Activated B cell treated with CpG ODN at 0.5 μM for 24 hours (primary cell): ENCODE measurements at regions not wholly inside any gene's neighbourhood (a gene's known extent, or its start where the extent isn't known, plus 50 kb on each side); places are given as distances from the start of the nearest gene placed in this dataset.

Experiments used
- ATAC-seq: fragments of 200-7000 bp; cut with Tn5 transposase; one replicate; pipeline ENCODE4 v1.10.0; 2021; ENCODE audit warnings: low read depth, mild to moderate bottlenecking, moderate library complexity
- CTCF ChIA-PET: fragments of 350-600 bp; sonication (Branson Sonifier 250); formaldehyde crosslinking; loops from one replicate; lab custom pipeline; 2021; ENCODE audit warnings: antibody characterized with exemption; lab: Charles Lee
- POLR2A ChIA-PET: fragments of 350-600 bp; sonication (Branson Sonifier 250); formaldehyde crosslinking; loops from one replicate; lab custom pipeline; 2021; ENCODE audit warnings: antibody characterized with exemption; lab: Charles Lee
- DNase-seq: peaks from one replicate; pipeline ENCODE4 v3.0.0; 2022
- H3K27ac Mint-ChIP-seq: one replicate; pipeline ENCODE4 v1.8.0; 2020; ENCODE audit warnings: mixed read lengths
- H3K27me3 Mint-ChIP-seq: one replicate; pipeline ENCODE4 v1.8.0; 2021; ENCODE audit warnings: mixed read lengths
- H3K36me3 Mint-ChIP-seq: one replicate; pipeline ENCODE4 v1.8.0; 2021; ENCODE audit warnings: low read depth, mixed read lengths
- H3K4me1 Mint-ChIP-seq: one replicate; pipeline ENCODE4 v1.8.0; 2021; ENCODE audit warnings: mixed read lengths
- H3K4me3 Mint-ChIP-seq: one replicate; pipeline ENCODE4 v1.8.0; 2020; ENCODE audit warnings: mild to moderate bottlenecking, mixed read lengths
- H3K9me3 Mint-ChIP-seq: one replicate; pipeline ENCODE4 v1.8.0; 2020; ENCODE audit warnings: mixed read lengths
- intact Hi-C: fragments of 100-400 bp; cut with micrococcal nuclease; formaldehyde crosslinking; loops from one replicate; pipeline ENCODE4 v1.15.1; 2024
- TF ChIP-seq, protein P1 (sequence below): fragments of 200-600 bp; IDR thresholded peaks from one replicate; pipeline ENCODE4 v1.8.0; 2022; ENCODE audit warnings: antibody characterized with exemption, mild to moderate bottlenecking

DNA sequence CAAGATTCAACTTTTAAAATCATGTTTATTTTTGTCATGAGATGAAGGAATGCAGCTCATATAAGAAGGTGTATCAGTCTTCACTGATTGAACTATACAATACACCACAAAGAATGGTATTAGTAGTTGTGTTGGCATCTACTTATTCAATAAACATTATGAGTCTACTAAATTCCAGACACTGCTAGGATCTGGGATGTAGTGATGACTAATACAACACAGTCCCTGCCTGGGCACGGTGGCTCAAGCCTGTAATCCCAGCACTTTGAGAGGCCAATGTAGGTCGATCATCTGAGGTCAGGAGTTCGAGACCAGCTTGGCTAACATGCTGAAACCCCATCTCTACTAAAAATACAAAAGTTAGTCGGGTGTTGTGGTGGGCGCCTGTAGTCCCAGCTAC is 171.4 kb upstream of the NFIB start:
- ATAC-seq, result no peak
- H3K27me3 Mint-ChIP-seq, result no peaks in the 10 kb centered on the region
- intact Hi-C loops, result no loop called here
- H3K36me3 Mint-ChIP-seq, result no peaks in the 10 kb centered on the region
- ChIA-PET CTCF (no interaction called here), POLR2A (no interaction called here)
- H3K4me1 Mint-ChIP-seq, result no peaks in the 10 kb centered on the region
- no peak overlapping the region for H3K4me3 Mint-ChIP-seq
- TF ChIP-seq, protein P1, sequence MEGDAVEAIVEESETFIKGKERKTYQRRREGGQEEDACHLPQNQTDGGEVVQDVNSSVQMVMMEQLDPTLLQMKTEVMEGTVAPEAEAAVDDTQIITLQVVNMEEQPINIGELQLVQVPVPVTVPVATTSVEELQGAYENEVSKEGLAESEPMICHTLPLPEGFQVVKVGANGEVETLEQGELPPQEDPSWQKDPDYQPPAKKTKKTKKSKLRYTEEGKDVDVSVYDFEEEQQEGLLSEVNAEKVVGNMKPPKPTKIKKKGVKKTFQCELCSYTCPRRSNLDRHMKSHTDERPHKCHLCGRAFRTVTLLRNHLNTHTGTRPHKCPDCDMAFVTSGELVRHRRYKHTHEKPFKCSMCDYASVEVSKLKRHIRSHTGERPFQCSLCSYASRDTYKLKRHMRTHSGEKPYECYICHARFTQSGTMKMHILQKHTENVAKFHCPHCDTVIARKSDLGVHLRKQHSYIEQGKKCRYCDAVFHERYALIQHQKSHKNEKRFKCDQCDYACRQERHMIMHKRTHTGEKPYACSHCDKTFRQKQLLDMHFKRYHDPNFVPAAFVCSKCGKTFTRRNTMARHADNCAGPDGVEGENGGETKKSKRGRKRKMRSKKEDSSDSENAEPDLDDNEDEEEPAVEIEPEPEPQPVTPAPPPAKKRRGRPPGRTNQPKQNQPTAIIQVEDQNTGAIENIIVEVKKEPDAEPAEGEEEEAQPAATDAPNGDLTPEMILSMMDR, result no peak
- H3K27ac Mint-ChIP-seq, result no peak overlapping the region
- no peak for DNase-seq
- H3K9me3 Mint-ChIP-seq, result no peaks in the 10 kb centered on the region

DNA sequence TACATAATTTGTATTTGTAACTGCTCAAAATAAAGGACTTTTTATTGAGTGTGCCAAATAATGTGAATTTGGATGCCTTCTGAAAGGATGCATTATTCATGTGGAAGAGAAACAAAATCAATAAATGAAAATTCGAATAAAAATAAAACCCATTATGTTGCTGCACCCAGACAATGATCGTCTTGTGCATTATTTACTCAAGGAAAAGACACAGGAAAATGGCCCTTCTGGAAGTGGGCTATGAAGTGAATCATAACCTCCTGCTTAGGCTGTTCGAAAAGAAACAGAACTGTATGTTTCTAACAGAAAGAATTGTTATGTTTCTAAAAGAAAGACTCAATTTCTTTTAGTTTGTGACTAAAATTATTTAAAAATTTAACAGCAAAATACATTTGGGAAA is 168.9 kb upstream of the NFIB start:
- Mint-ChIP-seq H3K4me1 (no peaks in the 10 kb centered on the region), H3K4me3 (no peak overlapping the region), H3K27me3 (no peaks in the 10 kb centered on the region), H3K9me3 (no peaks in the 10 kb centered on the region), H3K36me3 (no peaks in the 10 kb centered on the region), H3K27ac (no peak overlapping the region)
- intact Hi-C loops, result no loop called here
- ChIA-PET POLR2A (no interaction called here), CTCF (no interaction called here)
- TF ChIP-seq, protein P1, result no peak
- DNase-seq, result no peak
- ATAC-seq, result no peak

DNA sequence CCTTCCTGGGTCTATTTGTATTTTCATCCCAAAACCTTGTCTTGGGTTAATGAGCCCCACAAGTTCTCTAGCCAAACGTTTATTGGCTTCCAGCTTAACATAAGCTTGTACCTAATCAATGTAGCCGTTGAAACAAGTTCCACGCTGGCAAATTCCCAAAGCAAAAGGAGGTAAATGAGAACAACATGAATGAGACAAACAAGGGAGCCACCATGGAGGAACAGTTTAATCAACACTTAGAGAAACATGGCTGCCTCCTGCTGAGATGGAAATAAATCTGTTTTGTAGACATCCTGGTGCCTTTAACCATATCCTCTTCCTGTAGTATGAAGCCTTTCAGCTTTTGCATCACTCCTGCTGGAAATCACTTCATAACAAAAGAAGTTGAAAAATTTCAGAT is 166.6 kb upstream of the NFIB start:
- no peaks in the 10 kb centered on the region for H3K36me3 Mint-ChIP-seq
- H3K9me3 Mint-ChIP-seq, result no peaks in the 10 kb centered on the region
- H3K27ac Mint-ChIP-seq, result no peak overlapping the region
- H3K27me3 Mint-ChIP-seq, result no peaks in the 10 kb centered on the region
- H3K4me1 Mint-ChIP-seq, result no peaks in the 10 kb centered on the region
- no peak overlapping the region for H3K4me3 Mint-ChIP-seq
- ChIA-PET POLR2A (no interaction called here), CTCF (no interaction called here)
- TF ChIP-seq, protein P1, result no peak
- DNase-seq, result no peak
- intact Hi-C loops, result no loop called here
- ATAC-seq, result no peak

DNA sequence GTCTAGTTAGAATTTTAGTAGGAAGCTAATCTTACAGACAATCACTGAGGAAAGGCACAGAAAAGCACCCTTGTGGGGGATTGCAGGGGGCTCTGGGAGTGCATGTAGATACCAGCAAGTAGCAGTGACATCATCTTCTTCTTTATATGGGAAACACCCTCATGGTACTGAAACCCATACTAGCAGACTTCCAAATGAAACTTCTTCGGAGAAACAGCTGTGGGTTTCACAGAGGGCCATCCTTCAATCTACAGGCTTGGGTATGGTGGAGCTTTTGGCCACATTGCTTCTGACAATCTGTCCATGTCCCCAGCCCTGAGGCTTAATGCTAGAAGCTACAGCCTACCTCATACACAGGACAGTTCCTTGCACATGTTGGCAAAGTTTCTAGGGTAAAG is 165.2 kb upstream of the NFIB start:
- no peak overlapping the region for H3K4me3 Mint-ChIP-seq
- no peaks in the 10 kb centered on the region for H3K36me3 Mint-ChIP-seq
- TF ChIP-seq, protein P1, result no peak
- H3K27me3 Mint-ChIP-seq, result no peaks in the 10 kb centered on the region
- intact Hi-C loops, result no loop called here
- no peaks in the 10 kb centered on the region for H3K4me1 Mint-ChIP-seq
- no peak overlapping the region for H3K27ac Mint-ChIP-seq
- H3K9me3 Mint-ChIP-seq, result no peaks in the 10 kb centered on the region
- CTCF ChIA-PET, result no interaction called here
- POLR2A ChIA-PET, result no interaction called here
- ATAC-seq (no peak), DNase-seq (no peak)

DNA sequence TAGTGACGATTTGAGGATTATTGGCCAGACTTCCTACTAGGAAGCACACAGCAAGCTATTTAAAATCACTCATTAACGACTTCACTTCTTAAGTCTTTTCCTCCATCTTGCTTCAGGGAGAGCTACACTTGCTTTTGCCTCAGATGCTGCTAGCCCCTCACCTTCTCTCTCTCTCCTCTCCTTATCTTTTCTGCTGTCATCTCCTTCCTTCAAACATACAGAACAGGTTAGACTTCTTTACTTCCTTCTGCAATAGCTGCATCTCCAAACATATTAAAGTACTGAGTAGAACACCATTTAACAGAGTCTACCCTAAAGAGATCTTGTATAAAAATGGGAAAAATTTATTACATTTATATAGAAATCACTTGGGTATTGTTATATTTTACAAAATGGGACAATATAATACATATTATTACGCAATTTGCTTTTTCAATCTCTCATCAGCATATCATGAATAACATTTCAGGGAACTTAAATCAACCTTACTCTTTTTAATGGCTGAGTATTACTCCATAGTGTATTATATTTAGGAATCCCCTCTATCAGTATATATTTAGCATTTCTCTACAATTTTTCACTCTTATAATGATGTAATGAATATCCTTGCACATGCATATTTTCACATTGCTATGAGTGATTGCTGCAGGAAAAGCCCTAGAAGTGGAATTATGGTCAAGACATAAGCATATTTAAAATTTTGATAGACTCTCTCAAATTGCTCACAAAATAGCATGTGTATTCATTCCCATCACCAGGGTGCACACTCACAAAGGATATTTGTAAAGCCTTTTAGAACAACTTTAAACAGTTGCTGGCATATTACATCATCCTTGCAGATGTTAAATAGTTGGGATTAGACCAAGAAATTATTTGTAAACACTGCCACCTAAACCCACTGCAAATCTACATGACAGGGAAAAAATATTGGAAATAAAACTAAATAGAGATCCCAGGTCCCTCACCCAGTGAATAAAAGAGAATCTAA is 164.5 kb upstream of the NFIB start:
- CTCF ChIA-PET, result no interaction called here
- Mint-ChIP-seq H3K27me3 (no peaks in the 10 kb centered on the region), H3K27ac (no peak overlapping the region), H3K9me3 (no peaks in the 10 kb centered on the region), H3K36me3 (no peaks in the 10 kb centered on the region), H3K4me1 (no peaks in the 10 kb centered on the region), H3K4me3 (no peak overlapping the region)
- intact Hi-C loops, result no loop called here
- DNase-seq (no peak), ATAC-seq (no peak)
- POLR2A ChIA-PET, result no interaction called here
- TF ChIP-seq, protein P1, result no peak
